22Rv1 (cell line): ENCODE measurements at regions not wholly inside any gene's neighbourhood (a gene's known extent, or its start where the extent isn't known, plus 50 kb on each side); places are given as distances from the start of the nearest gene placed in this dataset.

Experiments
- H3K27ac ChIP-seq: fragments of 450-650 bp; 2 replicates; pipeline ENCODE4 v1.5.1; 2017
- ZFX ChIP-seq: fragments of 450-650 bp; IDR thresholded peaks from 2 replicates; pipeline ENCODE4 v1.6.1; 2017; ENCODE audit warnings: antibody characterized with exemption, borderline replicate concordance
- TF ChIP-seq, protein P1 (sequence below): fragments of 450-650 bp; IDR thresholded peaks from 2 replicates; pipeline ENCODE4 v1.5.1; 2017; ENCODE audit warnings: mild to moderate bottlenecking

DNA sequence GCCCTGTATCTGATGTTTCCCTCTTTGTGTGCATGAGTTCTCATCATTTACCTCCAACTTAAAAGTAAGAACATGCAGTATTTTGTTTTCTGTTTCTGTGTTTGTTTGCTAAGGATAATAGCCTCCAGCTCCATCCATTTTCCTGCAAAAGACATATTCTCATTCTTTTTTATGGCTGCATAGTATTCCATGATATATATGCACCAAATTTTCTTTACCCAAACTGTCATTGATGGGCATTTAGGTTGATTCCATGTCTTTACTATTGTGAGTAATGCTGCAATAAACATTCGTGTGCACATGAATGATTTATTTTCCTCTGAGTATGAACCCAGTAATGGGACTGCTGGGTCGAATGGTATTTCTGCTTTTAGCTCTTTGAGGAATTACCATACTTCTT is 163.4 kb downstream of the TMEM26 start:
- no peak overlapping the region for H3K27ac ChIP-seq
- TF ChIP-seq ZFX: no peak
- TF ChIP-seq, protein P1, sequence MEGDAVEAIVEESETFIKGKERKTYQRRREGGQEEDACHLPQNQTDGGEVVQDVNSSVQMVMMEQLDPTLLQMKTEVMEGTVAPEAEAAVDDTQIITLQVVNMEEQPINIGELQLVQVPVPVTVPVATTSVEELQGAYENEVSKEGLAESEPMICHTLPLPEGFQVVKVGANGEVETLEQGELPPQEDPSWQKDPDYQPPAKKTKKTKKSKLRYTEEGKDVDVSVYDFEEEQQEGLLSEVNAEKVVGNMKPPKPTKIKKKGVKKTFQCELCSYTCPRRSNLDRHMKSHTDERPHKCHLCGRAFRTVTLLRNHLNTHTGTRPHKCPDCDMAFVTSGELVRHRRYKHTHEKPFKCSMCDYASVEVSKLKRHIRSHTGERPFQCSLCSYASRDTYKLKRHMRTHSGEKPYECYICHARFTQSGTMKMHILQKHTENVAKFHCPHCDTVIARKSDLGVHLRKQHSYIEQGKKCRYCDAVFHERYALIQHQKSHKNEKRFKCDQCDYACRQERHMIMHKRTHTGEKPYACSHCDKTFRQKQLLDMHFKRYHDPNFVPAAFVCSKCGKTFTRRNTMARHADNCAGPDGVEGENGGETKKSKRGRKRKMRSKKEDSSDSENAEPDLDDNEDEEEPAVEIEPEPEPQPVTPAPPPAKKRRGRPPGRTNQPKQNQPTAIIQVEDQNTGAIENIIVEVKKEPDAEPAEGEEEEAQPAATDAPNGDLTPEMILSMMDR: no peak

DNA sequence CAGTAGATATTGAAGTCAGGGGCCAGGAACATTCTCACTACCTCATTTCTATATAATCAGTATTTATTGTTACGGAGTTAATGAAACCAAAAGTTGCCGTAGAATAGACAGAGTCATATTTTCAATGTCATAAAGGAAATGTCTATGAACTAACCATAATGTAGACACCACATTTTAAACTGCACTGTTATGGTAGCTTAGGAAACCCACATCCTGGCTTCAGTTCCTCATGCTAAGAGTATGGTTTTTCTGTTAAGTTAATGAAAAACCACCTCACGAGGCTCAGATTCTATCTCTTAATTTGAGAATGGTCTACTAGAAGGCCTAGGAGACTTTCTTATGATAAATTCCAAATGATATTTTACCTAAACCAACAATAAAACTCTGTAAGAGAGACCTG is 166.5 kb downstream of the TMEM26 start:
- TF ChIP-seq, protein P1: no peak
- TF ChIP-seq ZFX: no peak
- no peak overlapping the region for H3K27ac ChIP-seq

DNA sequence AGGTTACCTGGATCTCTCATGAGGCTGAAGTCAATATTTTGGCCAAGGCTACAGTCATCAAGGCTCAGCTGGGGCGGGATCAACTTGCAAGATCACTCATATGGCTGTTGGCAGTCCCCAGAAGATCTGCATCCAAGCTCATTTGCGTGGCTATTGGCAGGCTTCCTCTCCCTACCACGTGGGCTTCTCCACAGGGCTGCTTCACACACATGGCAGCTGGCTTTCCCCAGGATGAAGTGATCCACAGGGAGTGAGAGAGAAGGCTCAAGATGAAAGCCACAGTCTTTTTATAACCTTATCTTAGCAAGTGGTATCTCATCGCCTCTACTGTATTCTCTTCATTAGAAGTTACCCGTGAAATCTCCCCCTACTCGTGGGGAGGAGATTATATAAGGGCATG is 167.4 kb downstream of the TMEM26 start:
- H3K27ac ChIP-seq: no peak overlapping the region

DNA sequence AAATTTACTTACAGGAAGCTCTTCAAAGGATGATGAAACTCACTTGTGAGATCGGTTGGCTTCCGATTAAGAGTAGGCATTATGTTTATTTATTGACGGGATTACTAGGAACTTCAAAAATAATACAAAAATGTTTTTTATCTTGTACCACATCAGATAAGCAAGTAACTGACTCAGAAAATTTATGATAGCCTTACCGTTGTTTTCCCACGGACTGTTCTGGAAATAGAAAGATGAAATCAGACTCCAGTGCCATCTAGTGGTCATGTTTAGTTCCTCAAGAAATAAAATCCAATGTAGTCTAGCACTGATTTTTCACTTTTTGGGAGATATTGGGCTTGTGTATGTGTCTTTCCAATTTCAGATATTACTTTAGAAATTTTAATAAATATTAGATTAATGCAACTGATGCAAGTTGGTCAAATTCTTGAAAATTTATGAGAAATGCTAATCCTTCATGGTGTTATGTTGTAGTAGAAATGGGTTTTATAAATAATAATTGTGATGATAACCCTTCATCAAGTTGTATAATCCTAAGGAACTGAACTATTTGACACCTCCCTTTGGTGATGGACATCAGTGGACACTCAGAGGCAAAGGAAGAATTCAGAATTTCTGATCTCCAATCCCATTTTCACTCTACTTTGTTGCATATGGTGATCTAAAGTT is 168.8 kb downstream of the TMEM26 start:
- TF ChIP-seq, protein P1: peak; percentile 86
- TF ChIP-seq ZFX: no peak
- H3K27ac ChIP-seq: no peak overlapping the region

More for the DNA sequence above, 167.4 kb downstream of the TMEM26 start:
- TF ChIP-seq, protein P1: no peak
- no peak for TF ChIP-seq ZFX

DNA sequence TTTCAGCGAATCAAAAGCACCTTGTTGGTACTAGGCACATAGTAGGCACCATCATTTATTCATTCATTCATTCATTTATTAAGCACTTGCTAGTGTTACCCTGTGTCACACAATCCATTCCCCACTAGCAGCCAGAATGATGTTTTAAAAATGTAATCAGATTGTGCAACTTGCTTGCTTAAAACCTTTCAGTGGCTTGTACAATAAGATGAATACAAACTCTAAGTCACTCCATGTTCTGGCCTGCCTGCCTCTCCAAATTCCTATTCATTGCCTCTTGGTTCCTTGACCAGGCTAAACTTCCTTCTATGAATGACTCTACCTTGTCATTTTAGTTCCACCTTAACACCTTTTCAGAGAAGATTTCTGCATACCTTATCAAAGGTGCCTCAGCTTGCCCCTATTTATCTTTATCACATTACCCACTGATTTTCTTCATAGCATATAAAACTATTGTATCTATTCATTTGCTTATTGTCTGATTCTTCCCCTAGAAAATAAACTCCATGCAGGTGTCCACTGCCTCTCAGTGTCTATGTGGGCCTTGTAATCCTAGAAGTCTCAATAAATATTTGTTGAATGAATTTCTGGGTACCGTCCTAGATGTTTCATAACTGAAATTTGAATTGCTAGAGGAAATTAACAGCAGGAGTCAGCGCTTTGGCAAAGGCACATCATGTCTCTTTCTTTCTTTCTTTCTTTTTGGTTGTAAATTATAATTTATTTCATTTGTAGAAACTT is 169.5 kb downstream of the TMEM26 start:
- H3K27ac ChIP-seq: no peak overlapping the region
- TF ChIP-seq ZFX: no peak
- TF ChIP-seq, protein P1: no peak

DNA sequence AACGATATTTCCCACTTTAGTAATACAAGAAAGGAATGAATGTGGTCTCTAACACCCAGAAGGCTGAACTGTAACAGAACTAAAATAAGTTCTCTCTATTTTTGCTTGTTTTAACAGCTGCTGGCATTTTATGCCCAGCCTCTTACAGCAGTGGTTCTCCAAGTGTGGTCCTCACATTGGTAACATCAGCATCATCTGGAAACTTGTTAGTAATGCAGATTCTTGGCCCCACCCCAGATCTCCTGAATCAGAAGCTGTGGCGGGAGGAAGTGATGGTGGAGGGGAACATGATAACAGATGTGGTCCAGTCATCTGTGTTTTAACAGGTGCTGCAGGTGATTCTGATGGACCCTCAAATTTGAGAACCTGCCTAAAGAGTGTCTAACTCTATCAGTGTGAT is 170.1 kb downstream of the TMEM26 start:
- H3K27ac ChIP-seq: no peak overlapping the region
- TF ChIP-seq, protein P1: no peak
- TF ChIP-seq ZFX: no peak

DNA sequence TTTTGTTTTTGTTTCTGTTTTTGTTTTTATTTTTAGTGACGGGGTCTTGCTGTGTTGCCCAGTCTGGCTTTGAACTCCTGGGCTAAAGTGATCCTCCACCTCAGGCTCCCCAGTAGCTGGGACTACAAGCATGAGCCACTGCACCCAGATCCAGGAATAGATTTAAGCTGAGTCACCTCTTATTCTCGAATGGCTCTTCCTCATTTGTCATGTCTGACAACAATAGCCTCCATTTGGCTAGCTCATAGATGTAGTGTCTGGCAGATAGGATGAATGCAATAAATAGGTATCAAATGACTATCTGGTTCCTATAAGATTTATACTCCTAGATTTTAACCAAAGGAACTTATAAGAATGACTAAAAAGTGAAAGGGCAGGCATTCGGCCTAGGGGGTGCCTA is 172.9 kb downstream of the TMEM26 start:
- TF ChIP-seq, protein P1: no peak
- TF ChIP-seq ZFX: no peak
- H3K27ac ChIP-seq: no peak overlapping the region
